ENCODE measurements at regions not wholly inside any gene's neighbourhood (a gene's known extent, or its start where the extent isn't known, plus 50 kb on each side); places are given as distances from the start of the nearest gene placed in this dataset.

DNA sequence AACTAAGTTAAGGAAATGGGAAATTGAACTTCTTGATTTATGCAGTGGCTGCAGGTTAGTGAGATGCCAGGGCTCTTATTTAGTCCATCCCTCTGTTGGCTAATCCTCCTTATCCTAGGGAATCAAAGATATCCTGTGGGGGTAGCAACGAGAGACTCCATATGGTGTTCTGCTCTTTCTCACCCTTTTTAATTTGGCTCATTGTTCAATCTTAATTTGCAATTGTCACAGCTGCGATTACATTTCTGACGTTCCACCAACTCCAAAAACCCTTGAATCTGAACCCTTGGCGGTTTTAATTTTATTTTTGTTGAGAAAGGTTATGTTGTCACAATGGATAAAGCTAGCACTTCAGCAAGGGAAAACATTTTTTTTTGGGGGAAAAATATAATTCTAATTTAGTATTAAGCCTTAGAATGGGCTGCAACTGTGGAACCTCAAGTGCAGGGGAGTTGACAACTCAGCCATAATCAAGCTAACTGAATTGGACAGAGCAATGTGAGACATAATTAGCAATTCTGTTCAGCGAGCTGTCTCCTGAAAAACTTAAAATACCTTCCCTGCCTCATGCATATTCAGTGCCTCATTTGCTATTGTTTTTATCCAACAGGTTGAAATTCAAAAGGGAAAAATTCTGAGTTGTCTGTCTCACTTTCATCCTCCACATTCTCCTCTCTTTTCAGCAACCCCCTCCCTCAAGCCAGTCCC lies 91.3 kb downstream of the MAT2B start:
- no peak for DNase-seq (ENCODE audit: extremely low read depth, insufficient read length)
- no peaks in the 10 kb centered on the region for H3K27me3 ChIP-seq (replicated peaks; ENCODE audit: control insufficient read depth, insufficient read depth, low read length)
- TF ChIP-seq, protein P1, sequence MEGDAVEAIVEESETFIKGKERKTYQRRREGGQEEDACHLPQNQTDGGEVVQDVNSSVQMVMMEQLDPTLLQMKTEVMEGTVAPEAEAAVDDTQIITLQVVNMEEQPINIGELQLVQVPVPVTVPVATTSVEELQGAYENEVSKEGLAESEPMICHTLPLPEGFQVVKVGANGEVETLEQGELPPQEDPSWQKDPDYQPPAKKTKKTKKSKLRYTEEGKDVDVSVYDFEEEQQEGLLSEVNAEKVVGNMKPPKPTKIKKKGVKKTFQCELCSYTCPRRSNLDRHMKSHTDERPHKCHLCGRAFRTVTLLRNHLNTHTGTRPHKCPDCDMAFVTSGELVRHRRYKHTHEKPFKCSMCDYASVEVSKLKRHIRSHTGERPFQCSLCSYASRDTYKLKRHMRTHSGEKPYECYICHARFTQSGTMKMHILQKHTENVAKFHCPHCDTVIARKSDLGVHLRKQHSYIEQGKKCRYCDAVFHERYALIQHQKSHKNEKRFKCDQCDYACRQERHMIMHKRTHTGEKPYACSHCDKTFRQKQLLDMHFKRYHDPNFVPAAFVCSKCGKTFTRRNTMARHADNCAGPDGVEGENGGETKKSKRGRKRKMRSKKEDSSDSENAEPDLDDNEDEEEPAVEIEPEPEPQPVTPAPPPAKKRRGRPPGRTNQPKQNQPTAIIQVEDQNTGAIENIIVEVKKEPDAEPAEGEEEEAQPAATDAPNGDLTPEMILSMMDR (IDR thresholded peaks at IDR 0.05; ENCODE audit: insufficient read depth, low read length, poor library complexity, severe bottlenecking), result no peak
- no peak overlapping the region for H3K4me3 ChIP-seq (replicated peaks; ENCODE audit: low read depth, low read length)
- no peaks in the 10 kb centered on the region for H3K36me3 ChIP-seq (ENCODE audit: control insufficient read depth, insufficient read depth, low read length)

DNA sequence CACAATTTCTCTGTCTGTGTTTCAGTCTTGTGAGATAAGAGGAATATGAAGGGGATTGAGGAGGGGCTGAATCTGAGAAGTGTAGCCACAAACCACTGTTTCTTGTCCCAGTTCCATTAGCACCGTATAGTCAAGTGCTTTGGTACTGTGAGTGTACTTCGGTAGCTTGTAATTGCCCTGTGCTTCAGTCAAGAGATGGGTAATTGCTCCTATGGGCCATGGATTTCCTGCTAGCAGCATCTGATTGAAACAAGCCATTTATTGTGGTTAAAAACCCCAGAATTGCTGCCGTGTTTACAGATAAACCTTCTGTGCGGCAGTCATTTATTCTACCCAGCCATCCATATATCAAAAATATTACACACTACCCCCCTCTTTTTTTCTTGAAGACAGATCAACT lies 98.6 kb downstream of the MAT2B start:
- no peaks in the 10 kb centered on the region for H3K36me3 ChIP-seq (ENCODE audit: control insufficient read depth, insufficient read depth, low read length)
- DNase-seq (ENCODE audit: extremely low read depth, insufficient read length), result no peak
- TF ChIP-seq, protein P1 (IDR thresholded peaks at IDR 0.05; ENCODE audit: insufficient read depth, low read length, poor library complexity, severe bottlenecking), result no peak
- no peaks in the 10 kb centered on the region for H3K27me3 ChIP-seq (replicated peaks; ENCODE audit: control insufficient read depth, insufficient read depth, low read length)
- no peak overlapping the region for H3K4me3 ChIP-seq (replicated peaks; ENCODE audit: low read depth, low read length)

DNA sequence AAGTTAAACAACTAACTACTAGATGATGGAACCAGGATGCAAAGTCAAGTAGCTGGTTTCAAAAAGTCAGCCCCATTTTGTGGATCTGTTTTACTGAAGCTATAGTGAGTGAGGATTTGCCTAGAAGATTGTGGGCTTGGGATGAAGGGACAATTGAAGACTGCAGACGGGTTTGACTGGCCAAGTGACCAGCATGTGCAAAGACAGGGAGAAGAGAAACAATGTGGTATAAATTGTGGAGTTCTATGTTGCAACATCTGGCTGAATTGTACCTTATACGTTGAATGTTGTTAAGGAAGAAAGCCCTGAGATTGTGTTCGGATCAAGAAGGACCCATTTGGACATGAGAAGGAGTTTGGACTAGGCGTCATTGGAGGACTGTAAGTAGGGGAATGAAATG lies 101.8 kb downstream of the MAT2B start:
- H3K4me3 ChIP-seq (replicated peaks; ENCODE audit: low read depth, low read length), result no peak overlapping the region
- no peaks in the 10 kb centered on the region for H3K36me3 ChIP-seq (ENCODE audit: control insufficient read depth, insufficient read depth, low read length)
- no peak for DNase-seq (ENCODE audit: extremely low read depth, insufficient read length)
- no peaks in the 10 kb centered on the region for H3K27me3 ChIP-seq (replicated peaks; ENCODE audit: control insufficient read depth, insufficient read depth, low read length)
- TF ChIP-seq, protein P1 (IDR thresholded peaks at IDR 0.05; ENCODE audit: insufficient read depth, low read length, poor library complexity, severe bottlenecking), result no peak

DNA sequence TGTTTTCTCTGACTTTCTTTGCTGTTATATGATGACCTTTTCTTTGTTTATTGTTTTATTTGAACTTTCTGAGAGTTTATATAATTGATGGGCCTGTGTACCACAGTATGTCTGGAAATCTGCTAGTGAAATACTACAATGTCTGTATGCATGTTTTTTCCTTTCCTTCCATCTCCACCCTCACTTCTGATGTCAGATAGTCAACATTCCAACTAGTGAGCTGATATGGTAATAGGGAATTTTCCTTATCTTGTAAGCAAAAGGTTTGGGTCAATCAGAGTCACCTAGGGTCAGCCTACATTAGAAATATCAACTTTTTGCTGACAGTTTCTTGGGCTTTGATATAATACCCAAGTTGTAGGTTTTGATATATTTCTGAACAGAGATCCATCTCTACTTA lies 103.2 kb downstream of the MAT2B start:
- no peak overlapping the region for H3K4me3 ChIP-seq (replicated peaks; ENCODE audit: low read depth, low read length)
- TF ChIP-seq, protein P1 (IDR thresholded peaks at IDR 0.05; ENCODE audit: insufficient read depth, low read length, poor library complexity, severe bottlenecking), result no peak
- H3K36me3 ChIP-seq (ENCODE audit: control insufficient read depth, insufficient read depth, low read length), result no peaks in the 10 kb centered on the region
- no peaks in the 10 kb centered on the region for H3K27me3 ChIP-seq (replicated peaks; ENCODE audit: control insufficient read depth, insufficient read depth, low read length)
- DNase-seq (ENCODE audit: extremely low read depth, insufficient read length), result no peak

DNA sequence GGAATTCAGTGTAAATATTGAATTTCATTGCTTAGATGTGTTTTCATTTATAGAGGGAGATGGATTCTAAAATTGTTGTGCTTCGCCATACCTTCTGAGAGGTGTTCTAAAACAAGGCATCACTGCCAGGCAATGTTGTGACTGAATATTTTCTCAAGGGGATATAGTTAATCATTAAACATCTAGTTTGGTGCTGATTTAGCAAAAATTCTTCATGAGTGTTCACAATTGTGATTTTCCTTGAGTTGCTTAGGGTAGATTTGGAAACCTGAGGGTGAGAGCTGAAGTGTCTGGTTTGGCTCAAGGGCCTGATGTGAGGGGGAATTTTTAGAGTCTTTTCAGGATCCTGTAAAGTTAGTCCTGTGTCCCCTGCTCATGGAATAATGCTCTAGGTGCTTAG lies 104.5 kb downstream of the MAT2B start:
- H3K36me3 ChIP-seq (ENCODE audit: control insufficient read depth, insufficient read depth, low read length), result no peaks in the 10 kb centered on the region
- DNase-seq (ENCODE audit: extremely low read depth, insufficient read length), result no peak
- no peaks in the 10 kb centered on the region for H3K27me3 ChIP-seq (replicated peaks; ENCODE audit: control insufficient read depth, insufficient read depth, low read length)
- TF ChIP-seq, protein P1 (IDR thresholded peaks at IDR 0.05; ENCODE audit: insufficient read depth, low read length, poor library complexity, severe bottlenecking), result no peak
- no peak overlapping the region for H3K4me3 ChIP-seq (replicated peaks; ENCODE audit: low read depth, low read length)
